Neural cell (in vitro differentiated cells): ENCODE measurements at regions not wholly inside any gene's neighbourhood (a gene's known extent, or its start where the extent isn't known, plus 50 kb on each side); places are given as distances from the start of the nearest gene placed in this dataset.

Experiments
- H2AFZ ChIP-seq: fragments of 200-600, 300-800 bp; sonication (generic), shearing (Covaris generic); 2 replicates; pipeline ENCODE4 v1.6.0; 2014; ENCODE audit warnings: low read depth, mild to moderate bottlenecking, antibody characterized with exemption, low read length, moderate library complexity
- H3F3A ChIP-seq: fragments of 200-600 bp; shearing (Covaris generic); 2 replicates; pipeline ENCODE4 v1.6.1; 2016; ENCODE audit warnings: mild to moderate bottlenecking, moderate library complexity, mixed read lengths, antibody characterized with exemption, low read length; ENCODE audit not compliant: insufficient read depth, poor library complexity, severe bottlenecking
- H3K27ac ChIP-seq: fragments of 200-600, 300-800 bp; sonication (generic), shearing (Covaris generic); 2 replicates; pipeline ENCODE4 v1.5.1; 2014; ENCODE audit warnings: mild to moderate bottlenecking, low read length, moderate library complexity
- H3K27me3 ChIP-seq: fragments of 300-800, 200-600 bp; sonication (generic), shearing (Covaris generic); 2 replicates; pipeline ENCODE4 v1.6.0; 2014; ENCODE audit warnings: mild to moderate bottlenecking, low read depth, low read length, moderate library complexity; ENCODE audit not compliant: insufficient read depth
- H3K36me3 ChIP-seq: fragments of 300-800, 200-600 bp; sonication (generic), shearing (Covaris generic); 2 replicates; pipeline ENCODE4 v1.5.1; 2014; ENCODE audit warnings: mild to moderate bottlenecking, antibody characterized with exemption, low read length, moderate library complexity; ENCODE audit not compliant: insufficient read depth
- H3K4me2 ChIP-seq: fragments of 300-800, 200-600 bp; sonication (generic), shearing (Covaris generic); 2 replicates; pipeline ENCODE4 v1.6.0; 2014; ENCODE audit warnings: mild to moderate bottlenecking, low read length
- H3K4me3 ChIP-seq: fragments of 300-800, 200-600 bp; sonication (generic), shearing (Covaris generic); 2 replicates; pipeline ENCODE4 v1.5.1; 2014; ENCODE audit warnings: mild to moderate bottlenecking, low read length, moderate library complexity
- H3K79me2 ChIP-seq: fragments of 200-600 bp; shearing (Covaris generic); replicated peaks from 2 replicates; pipeline ENCODE4 v1.6.0; 2014; ENCODE audit warnings: mild to moderate bottlenecking, low read length, moderate library complexity; ENCODE audit not compliant: insufficient read depth
- H3K9ac ChIP-seq: fragments of 300-800, 200-600 bp; sonication (generic), shearing (Covaris generic); 2 replicates; pipeline ENCODE4 v1.6.1; 2016; ENCODE audit warnings: mild to moderate bottlenecking, low read length, mixed read lengths
- H3K9me2 ChIP-seq: fragments of 200-600 bp; shearing (Covaris generic); 2 replicates; pipeline ENCODE4 v1.6.1; 2016; ENCODE audit warnings: mild to moderate bottlenecking, low read length, mixed read lengths; ENCODE audit not compliant: insufficient read depth
- H3K9me3 ChIP-seq: fragments of 200-600, 300-800 bp; sonication (generic), shearing (Covaris generic); 2 replicates; pipeline ENCODE4 v1.6.1; 2016; ENCODE audit warnings: mild to moderate bottlenecking, mixed run types, low read length, moderate library complexity, mixed read lengths
- H4K20me1 ChIP-seq: fragments of 200-600 bp; shearing (Covaris generic); 2 replicates; pipeline ENCODE4 v1.6.1; 2016; ENCODE audit warnings: mild to moderate bottlenecking, mixed run types; ENCODE audit not compliant: insufficient read depth
- EP300 ChIP-seq: fragments of 450-650 bp; conservative IDR thresholded peaks from 2 replicates; pipeline ENCODE4 v1.6.1; 2014; ENCODE audit warnings: antibody characterized with exemption, mild to moderate bottlenecking, moderate library complexity; ENCODE audit not compliant: poor library complexity, severe bottlenecking
- EZH2 ChIP-seq: fragments of 200-600, 300-800 bp; shearing (Covaris generic), sonication (generic); IDR thresholded peaks from 2 replicates; pipeline ENCODE4 v1.6.1; 2014; ENCODE audit warnings: antibody characterized with exemption, low read length, borderline replicate concordance, mild to moderate bottlenecking; ENCODE audit not compliant: insufficient read depth, poor library complexity, severe bottlenecking
- MXI1 ChIP-seq: fragments of 450-650 bp; conservative IDR thresholded peaks from 2 replicates; pipeline ENCODE4 v1.6.1; 2014; ENCODE audit warnings: antibody characterized with exemption, mild to moderate bottlenecking; ENCODE audit not compliant: poor library complexity, severe bottlenecking
- POLR2AphosphoS5 ChIP-seq: IDR thresholded peaks from 2 replicates; pipeline ENCODE4 v1.6.1; 2012
- RAD21 ChIP-seq: fragments of 450-650 bp; conservative IDR thresholded peaks from 2 replicates; pipeline ENCODE4 v1.6.1; 2014; ENCODE audit warnings: antibody characterized with exemption, mild to moderate bottlenecking, moderate library complexity
- SMC3 ChIP-seq: fragments of 450-650 bp; conservative IDR thresholded peaks from 2 replicates; pipeline ENCODE4 v1.6.1; 2014; ENCODE audit warnings: antibody characterized with exemption, mild to moderate bottlenecking, moderate library complexity; ENCODE audit not compliant: poor library complexity
- TAF1 ChIP-seq: IDR thresholded peaks from 2 replicates; pipeline ENCODE4 v1.6.1; 2012; ENCODE audit warnings: low read depth
- TF ChIP-seq, protein P1 (sequence below): IDR thresholded peaks from 2 replicates; pipeline ENCODE4 v1.6.1; 2012; ENCODE audit warnings: borderline replicate concordance
- TF ChIP-seq, protein P2 (sequence below): fragments of 450-650 bp; IDR thresholded peaks from 2 replicates; pipeline ENCODE4 v1.5.1; 2014; ENCODE audit warnings: antibody characterized with exemption, mild to moderate bottlenecking, moderate library complexity; ENCODE audit not compliant: poor library complexity, severe bottlenecking

DNA sequence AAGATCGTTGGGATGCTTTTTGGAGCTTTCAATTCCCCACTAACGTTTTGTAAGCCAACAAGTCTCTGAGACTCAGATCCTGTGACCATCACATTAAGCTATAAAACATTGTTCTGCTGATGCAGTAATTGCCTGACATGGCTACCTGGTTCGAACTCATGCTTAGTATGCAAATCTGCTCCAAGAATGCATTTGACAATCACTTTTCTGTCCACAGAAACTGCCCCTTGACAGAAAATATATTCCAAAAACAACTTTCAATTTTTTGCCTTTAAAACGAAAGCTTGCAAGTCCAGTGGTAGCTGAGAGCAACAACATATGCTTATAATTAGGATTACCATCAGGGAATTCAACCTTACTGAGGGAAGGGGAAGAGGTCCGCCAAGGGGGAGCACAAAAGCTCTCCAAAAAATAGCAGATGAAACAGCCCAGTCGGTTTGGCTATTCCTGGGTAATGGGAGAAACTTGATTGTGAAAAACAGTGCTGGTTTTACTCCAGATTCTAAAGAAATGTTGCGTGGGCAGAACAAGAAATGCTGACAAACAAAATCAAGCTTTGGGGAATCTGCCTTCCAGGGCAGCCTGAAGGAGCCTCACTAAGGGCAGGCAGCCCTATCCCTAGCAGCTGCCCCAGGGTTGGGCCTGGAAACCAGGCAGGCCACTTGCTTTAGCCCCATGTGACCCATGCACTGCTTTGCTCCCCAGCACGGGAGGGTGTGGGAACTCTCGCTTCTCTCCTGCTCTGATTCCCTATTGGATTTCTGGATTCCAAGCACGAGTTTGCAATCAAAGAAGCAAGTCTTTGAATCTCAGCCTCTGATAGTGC is 160.7 kb upstream of the LDB2 start:
- Histone ChIP-seq H3K27me3 (no peaks in the 10 kb centered on the region), H3K9me3 (no peaks in the 10 kb centered on the region), H2AFZ (no peak overlapping the region), H3K9me2 (no peaks in the 10 kb centered on the region), H3K79me2 (no peaks in the 10 kb centered on the region), H3K27ac (no peak overlapping the region), H3K4me3 (no peak overlapping the region), H3K4me2 (no peak overlapping the region), H3K9ac (no peak overlapping the region), H3F3A (no peaks in the 10 kb centered on the region), H4K20me1 (no peaks in the 10 kb centered on the region), H3K36me3 (no peaks in the 10 kb centered on the region)
- TF ChIP-seq SMC3 (no peak), POLR2AphosphoS5 (no peak), EZH2 (no peak), MXI1 (no peak), TAF1 (no peak), RAD21 (no peak), EP300 (no peak)
- TF ChIP-seq, protein P1, sequence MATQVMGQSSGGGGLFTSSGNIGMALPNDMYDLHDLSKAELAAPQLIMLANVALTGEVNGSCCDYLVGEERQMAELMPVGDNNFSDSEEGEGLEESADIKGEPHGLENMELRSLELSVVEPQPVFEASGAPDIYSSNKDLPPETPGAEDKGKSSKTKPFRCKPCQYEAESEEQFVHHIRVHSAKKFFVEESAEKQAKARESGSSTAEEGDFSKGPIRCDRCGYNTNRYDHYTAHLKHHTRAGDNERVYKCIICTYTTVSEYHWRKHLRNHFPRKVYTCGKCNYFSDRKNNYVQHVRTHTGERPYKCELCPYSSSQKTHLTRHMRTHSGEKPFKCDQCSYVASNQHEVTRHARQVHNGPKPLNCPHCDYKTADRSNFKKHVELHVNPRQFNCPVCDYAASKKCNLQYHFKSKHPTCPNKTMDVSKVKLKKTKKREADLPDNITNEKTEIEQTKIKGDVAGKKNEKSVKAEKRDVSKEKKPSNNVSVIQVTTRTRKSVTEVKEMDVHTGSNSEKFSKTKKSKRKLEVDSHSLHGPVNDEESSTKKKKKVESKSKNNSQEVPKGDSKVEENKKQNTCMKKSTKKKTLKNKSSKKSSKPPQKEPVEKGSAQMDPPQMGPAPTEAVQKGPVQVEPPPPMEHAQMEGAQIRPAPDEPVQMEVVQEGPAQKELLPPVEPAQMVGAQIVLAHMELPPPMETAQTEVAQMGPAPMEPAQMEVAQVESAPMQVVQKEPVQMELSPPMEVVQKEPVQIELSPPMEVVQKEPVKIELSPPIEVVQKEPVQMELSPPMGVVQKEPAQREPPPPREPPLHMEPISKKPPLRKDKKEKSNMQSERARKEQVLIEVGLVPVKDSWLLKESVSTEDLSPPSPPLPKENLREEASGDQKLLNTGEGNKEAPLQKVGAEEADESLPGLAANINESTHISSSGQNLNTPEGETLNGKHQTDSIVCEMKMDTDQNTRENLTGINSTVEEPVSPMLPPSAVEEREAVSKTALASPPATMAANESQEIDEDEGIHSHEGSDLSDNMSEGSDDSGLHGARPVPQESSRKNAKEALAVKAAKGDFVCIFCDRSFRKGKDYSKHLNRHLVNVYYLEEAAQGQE, result no peak
- TF ChIP-seq, protein P2, sequence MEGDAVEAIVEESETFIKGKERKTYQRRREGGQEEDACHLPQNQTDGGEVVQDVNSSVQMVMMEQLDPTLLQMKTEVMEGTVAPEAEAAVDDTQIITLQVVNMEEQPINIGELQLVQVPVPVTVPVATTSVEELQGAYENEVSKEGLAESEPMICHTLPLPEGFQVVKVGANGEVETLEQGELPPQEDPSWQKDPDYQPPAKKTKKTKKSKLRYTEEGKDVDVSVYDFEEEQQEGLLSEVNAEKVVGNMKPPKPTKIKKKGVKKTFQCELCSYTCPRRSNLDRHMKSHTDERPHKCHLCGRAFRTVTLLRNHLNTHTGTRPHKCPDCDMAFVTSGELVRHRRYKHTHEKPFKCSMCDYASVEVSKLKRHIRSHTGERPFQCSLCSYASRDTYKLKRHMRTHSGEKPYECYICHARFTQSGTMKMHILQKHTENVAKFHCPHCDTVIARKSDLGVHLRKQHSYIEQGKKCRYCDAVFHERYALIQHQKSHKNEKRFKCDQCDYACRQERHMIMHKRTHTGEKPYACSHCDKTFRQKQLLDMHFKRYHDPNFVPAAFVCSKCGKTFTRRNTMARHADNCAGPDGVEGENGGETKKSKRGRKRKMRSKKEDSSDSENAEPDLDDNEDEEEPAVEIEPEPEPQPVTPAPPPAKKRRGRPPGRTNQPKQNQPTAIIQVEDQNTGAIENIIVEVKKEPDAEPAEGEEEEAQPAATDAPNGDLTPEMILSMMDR, result no peak

DNA sequence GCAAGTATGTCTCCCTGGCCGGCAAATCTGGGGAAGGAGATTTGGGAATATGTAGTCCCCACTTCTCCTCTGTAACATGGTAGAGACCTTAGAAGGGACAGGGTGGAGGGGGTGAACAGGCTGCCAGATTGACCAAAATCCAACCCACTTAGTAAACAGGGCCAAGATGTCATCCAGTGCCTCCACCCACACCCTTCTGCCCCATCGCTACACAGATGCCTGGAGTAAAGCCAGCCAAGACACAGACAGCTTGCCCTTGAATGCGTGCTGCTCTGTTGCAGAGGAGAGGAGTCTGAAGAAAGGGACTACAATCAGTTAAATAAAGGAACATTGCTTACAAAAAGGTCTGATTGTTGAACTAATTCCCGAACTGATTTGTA is 160.1 kb upstream of the LDB2 start:
- H3K9me3 ChIP-seq, result no peaks in the 10 kb centered on the region
- H4K20me1 ChIP-seq, result no peaks in the 10 kb centered on the region
- no peak overlapping the region for H3K9ac ChIP-seq
- H3K27me3 ChIP-seq, result no peaks in the 10 kb centered on the region
- TF ChIP-seq, protein P2, result no peak
- TF ChIP-seq RAD21, result no peak
- TF ChIP-seq SMC3, result no peak
- TF ChIP-seq POLR2AphosphoS5, result no peak
- TF ChIP-seq TAF1, result no peak
- TF ChIP-seq, protein P1, result no peak
- TF ChIP-seq EP300, result no peak
- TF ChIP-seq EZH2, result no peak
- TF ChIP-seq MXI1, result no peak
- H3K4me2 ChIP-seq, result no peak overlapping the region
- no peaks in the 10 kb centered on the region for H3K9me2 ChIP-seq
- H3K4me3 ChIP-seq, result no peak overlapping the region
- no peaks in the 10 kb centered on the region for H3K79me2 ChIP-seq
- no peak overlapping the region for H3K27ac ChIP-seq
- no peaks in the 10 kb centered on the region for H3F3A ChIP-seq
- no peak overlapping the region for H2AFZ ChIP-seq
- no peaks in the 10 kb centered on the region for H3K36me3 ChIP-seq
